AG04450 (cell line): ENCODE measurements at regions not wholly inside any gene's neighbourhood (a gene's known extent, or its start where the extent isn't known, plus 50 kb on each side); places are given as distances from the start of the nearest gene placed in this dataset.

Experiments used
- CTCF ChIA-PET: fragments of 300-600, 350-600 bp; formaldehyde crosslinking; extraction: SDS; loops from one replicate; lab custom pipeline; 2022; ENCODE audit warnings: antibody characterized with exemption, inconsistent platforms; lab: Charles Lee
- POLR2A ChIA-PET: fragments of 350-600 bp; formaldehyde crosslinking; extraction: SDS; loops from one replicate; lab custom pipeline; 2021; ENCODE audit warnings: antibody characterized with exemption, inconsistent platforms; lab: Yijun Ruan, JAX
- DNase-seq: peaks from one replicate; pipeline ENCODE4 v3.0.0-alpha.2; 2011; ENCODE audit warnings: low read depth, low spot score
- H3K27ac ChIP-seq: one replicate; pipeline ENCODE4 v1.5.1; 2012; ENCODE audit warnings: low read depth, low read length, control low read depth
- H3K27me3 ChIP-seq: one replicate; pipeline ENCODE4 v1.6.0; 2012; ENCODE audit warnings: low read length; ENCODE audit not compliant: control insufficient read depth, insufficient read depth
- H3K4me3 ChIP-seq: 2 replicates; pipeline ENCODE4 v1.5.1; 2011; ENCODE audit warnings: mild to moderate bottlenecking, low read depth, low read length, control low read depth
- H3K9me3 ChIP-seq: 2 replicates; pipeline ENCODE4 v1.5.1; 2012; ENCODE audit warnings: low read length; ENCODE audit not compliant: control insufficient read depth, insufficient read depth
- CTCF ChIP-seq: IDR thresholded peaks from 2 replicates; pipeline ENCODE4 v1.5.1; 2011; ENCODE audit warnings: low read depth, low read length, control low read depth, inconsistent platforms

- no peak for TF ChIP-seq CTCF
- POLR2A ChIA-PET, result no interaction called here
- no peak for DNase-seq
- no peaks in the 10 kb centered on the region; the same call in 1 of the 2 replicates for H3K9me3 ChIP-seq
- CTCF ChIA-PET, result no interaction called here
- no peaks in the 10 kb centered on the region for H3K27me3 ChIP-seq
- H3K4me3 ChIP-seq, result no peak overlapping the region
- no peak overlapping the region for H3K27ac ChIP-seq
Measured at GRCh38 chr3:13218541-13218908, 145.3 kb upstream of the IQSEC1 start.

GRCh38 chr3:13217736-13218540, 144.7 kb upstream of the IQSEC1 start:
- no peak for DNase-seq
- POLR2A ChIA-PET, result no interaction called here
- Histone ChIP-seq H3K9me3 (no peaks in the 10 kb centered on the region; the same call in 1 of the 2 replicates), H3K27ac (no peak overlapping the region), H3K27me3 (no peaks in the 10 kb centered on the region), H3K4me3 (no peak overlapping the region)
- TF ChIP-seq CTCF, result no peak
- CTCF ChIA-PET, result no interaction called here

- Histone ChIP-seq H3K9me3 (no peaks in the 10 kb centered on the region; the same call in 1 of the 2 replicates), H3K4me3 (no peak overlapping the region), H3K27ac (no peak overlapping the region), H3K27me3 (no peaks in the 10 kb centered on the region)
- ChIA-PET POLR2A (no interaction called here), CTCF (no interaction called here)
- DNase-seq, result no peak
- no peak for TF ChIP-seq CTCF
Measured at GRCh38 chr3:13217253-13217652, 144.0 kb upstream of the IQSEC1 start.

GRCh38 chr3:13215940-13216546, 142.8 kb upstream of the IQSEC1 start:
- no peak overlapping the region for H3K27ac ChIP-seq
- POLR2A ChIA-PET, result no interaction called here
- no peaks in the 10 kb centered on the region; the same call in 1 of the 2 replicates for H3K9me3 ChIP-seq
- no peak for DNase-seq
- H3K27me3 ChIP-seq, result no peaks in the 10 kb centered on the region
- no peak for TF ChIP-seq CTCF
- H3K4me3 ChIP-seq, result no peak overlapping the region
- CTCF ChIA-PET, result no interaction called here

- POLR2A ChIA-PET, result no interaction called here
- Histone ChIP-seq H3K4me3 (no peak overlapping the region), H3K27me3 (no peaks in the 10 kb centered on the region), H3K27ac (no peak overlapping the region), H3K9me3 (no peaks in the 10 kb centered on the region; the same call in 1 of the 2 replicates)
- no peak for DNase-seq
- CTCF ChIA-PET, result no interaction called here
- TF ChIP-seq CTCF, result no peak
Measured at GRCh38 chr3:13214847-13215472, 141.7 kb upstream of the IQSEC1 start.
